ENCODE measurements at regions not wholly inside any gene's neighbourhood (a gene's known extent, or its start where the extent isn't known, plus 50 kb on each side); places are given as distances from the start of the nearest gene placed in this dataset.

DNA sequence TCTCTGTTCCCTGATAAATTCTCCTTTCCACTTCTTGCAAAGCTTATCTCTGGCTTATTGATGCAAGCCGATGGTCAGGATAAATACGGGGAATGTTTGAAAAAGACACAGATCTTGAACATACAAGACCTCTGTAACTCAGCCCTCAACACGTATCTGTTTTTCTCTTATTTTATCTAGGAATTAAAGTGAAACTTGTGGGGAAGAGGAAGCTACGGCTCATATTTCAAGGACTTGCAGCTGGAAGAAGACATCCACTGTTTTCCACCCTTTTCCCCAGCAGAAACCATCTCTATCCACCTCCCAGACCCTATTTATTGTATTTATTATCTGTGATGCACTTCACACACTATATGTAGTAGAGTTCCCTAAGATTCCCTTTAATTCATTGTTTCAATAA, 98.4 kb upstream of the TANK start:
- TF ChIP-seq ZNF8 (CRISPR knock-in tag; IDR thresholded peaks at IDR 0.05) (no peak), ZC3H10 (CRISPR knock-in tag; IDR thresholded peaks at IDR 0.05) (no peak), ESRRG (CRISPR knock-in tag; IDR thresholded peaks at IDR 0.05) (no peak), ZFP30 (CRISPR knock-in tag; IDR thresholded peaks at IDR 0.05) (no peak)

Data from SK-N-SH treated with all-trans-retinoic acid at 6 μM for 48 hours (cell line).